ENCODE measurements at regions not wholly inside any gene's neighbourhood (a gene's known extent, or its start where the extent isn't known, plus 50 kb on each side); places are given as distances from the start of the nearest gene placed in this dataset.

DNA sequence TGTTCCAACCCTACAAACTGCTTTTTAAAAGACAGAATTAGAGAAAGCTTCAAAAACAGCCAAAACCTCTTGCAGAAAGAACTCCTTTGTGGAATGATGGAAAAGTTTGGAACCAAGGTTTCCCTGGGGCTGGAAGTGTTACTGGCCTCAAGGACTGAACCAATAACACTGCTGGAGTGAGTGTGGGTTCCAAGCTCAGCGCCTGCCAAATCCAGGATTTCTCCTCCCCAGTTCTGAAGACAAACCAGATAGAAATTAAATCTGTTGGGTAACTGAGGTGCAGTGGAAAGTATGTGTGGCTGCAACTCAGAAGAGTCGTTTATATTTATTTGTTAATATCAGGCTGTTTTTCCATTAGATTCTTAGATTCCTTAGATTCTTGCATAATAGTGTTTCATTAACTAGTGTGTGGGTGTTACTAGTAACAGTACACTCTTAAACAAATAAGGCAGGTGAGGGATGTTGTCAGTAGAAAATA, 66.5 kb upstream of the FNDC3B start:
- TF ChIP-seq EP300 (IDR thresholded peaks at IDR 0.05) (no peak), POLR2AphosphoS5 (IDR thresholded peaks at IDR 0.05) (no peak), POLR2A (IDR thresholded peaks at IDR 0.05; ENCODE audit: low read depth) (no peak)

Measured in esophagus muscularis mucosa (tissue), 3 donors.